OCI-LY7 (cell line): ENCODE measurements at regions not wholly inside any gene's neighbourhood (a gene's known extent, or its start where the extent isn't known, plus 50 kb on each side); places are given as distances from the start of the nearest gene placed in this dataset.

Experiments used
- BruUV-seq: library from RNA; stranded (reverse); fragments of 400-500 nt; replicated peaks from 2 replicates; lab custom pipeline; 2021; lab: Mats Ljungman, UMichigan
- CTCF ChIA-PET: fragments of 300-600 bp; sonication (Branson Sonifier 250); formaldehyde crosslinking; loops from one replicate; lab custom pipeline; 2022; ENCODE audit warnings: antibody characterized with exemption; ENCODE audit not compliant: unreplicated experiment; lab: Charles Lee
- POLR2A ChIA-PET: fragments of 300-600 bp; sonication (Branson Sonifier 250); formaldehyde crosslinking; loops from one replicate; lab custom pipeline; 2022; ENCODE audit warnings: antibody characterized with exemption; lab: Charles Lee
- DNase-seq: peaks from one replicate; pipeline ENCODE4 v3.0.0-alpha.2; 2015; ENCODE audit warnings: low spot score
- H2AFZ ChIP-seq: fragments of 200-600 bp; sonication (generic), shearing (Covaris generic); 2 replicates; pipeline ENCODE4 v1.6.1; 2014; ENCODE audit warnings: mild to moderate bottlenecking, antibody characterized with exemption, low read length, moderate library complexity
- H3K27ac ChIP-seq: fragments of 200-600 bp; sonication (generic); 2 replicates; pipeline ENCODE4 v1.5.1; 2014; ENCODE audit warnings: mixed run types, low read depth, mild to moderate bottlenecking, moderate library complexity, low read length, inconsistent platforms; ENCODE audit not compliant: poor library complexity, severe bottlenecking
- H3K36me3 ChIP-seq: fragments of 200-600 bp; sonication (generic); 2 replicates; pipeline ENCODE4 v1.6.1; 2014; ENCODE audit warnings: mild to moderate bottlenecking, antibody characterized with exemption, low read length, moderate library complexity, mixed read lengths; ENCODE audit not compliant: insufficient read depth
- H3K4me1 ChIP-seq: fragments of 200-600 bp; sonication (generic); 2 replicates; pipeline ENCODE4 v1.5.1; 2014; ENCODE audit warnings: mild to moderate bottlenecking, low read length; ENCODE audit not compliant: insufficient read depth, poor library complexity, severe bottlenecking
- H3K4me2 ChIP-seq: fragments of 200-600 bp; sonication (generic); 2 replicates; pipeline ENCODE4 v1.6.1; 2014; ENCODE audit warnings: mild to moderate bottlenecking, low read length
- H3K4me3 ChIP-seq: fragments of 200-600 bp; sonication (generic); 2 replicates; pipeline ENCODE4 v1.5.1; 2014; ENCODE audit warnings: mild to moderate bottlenecking, low read depth, low read length; ENCODE audit not compliant: poor library complexity, severe bottlenecking
- H3K79me2 ChIP-seq: fragments of 200-600 bp; sonication (generic); 2 replicates; pipeline ENCODE4 v1.6.1; 2016; ENCODE audit warnings: low read depth, mild to moderate bottlenecking, low read length, moderate library complexity, mixed read lengths; ENCODE audit not compliant: insufficient read depth
- H3K9me2 ChIP-seq: fragments of 200-600 bp; sonication (generic); 2 replicates; pipeline ENCODE4 v1.6.1; 2016; ENCODE audit warnings: mild to moderate bottlenecking, low read length, mixed read lengths; ENCODE audit not compliant: insufficient read depth
- H3K9me3 ChIP-seq: fragments of 200-600 bp; sonication (generic); 2 replicates; pipeline ENCODE4 v1.6.1; 2014; ENCODE audit warnings: mild to moderate bottlenecking, mixed run types, low read length, mixed read lengths
- H4K20me1 ChIP-seq: fragments of 200-600 bp; sonication (generic); 2 replicates; pipeline ENCODE4 v1.6.1; 2014; ENCODE audit warnings: mild to moderate bottlenecking, antibody characterized with exemption, low read length, moderate library complexity, mixed read lengths; ENCODE audit not compliant: insufficient read depth
- EZH2phosphoT487 ChIP-seq: fragments of 200-600 bp; sonication (generic); IDR thresholded peaks from 2 replicates; pipeline ENCODE4 v1.6.1; 2018; ENCODE audit warnings: low read depth, borderline replicate concordance, mild to moderate bottlenecking, mixed run types, antibody characterized with exemption, low read length, moderate library complexity, mixed read lengths
- intact Hi-C: fragments of 100-400 bp; cut with micrococcal nuclease; formaldehyde crosslinking; loops from one replicate; pipeline ENCODE4 v1.10.0; 2022; ENCODE audit not compliant: unreplicated experiment
- TF ChIP-seq, protein P1 (sequence below): fragments of 200-600 bp; sonication (generic); conservative IDR thresholded peaks from 2 replicates; pipeline ENCODE4 v1.5.1; 2014; ENCODE audit warnings: mild to moderate bottlenecking, antibody characterized with exemption, low read length, moderate library complexity, mixed read lengths

GRCh38 chr7:69489533-69489932 lies 108.7 kb upstream of the AUTS2 start:
- Histone ChIP-seq H3K4me2 (no peak overlapping the region), H3K9me3 (no peaks in the 10 kb centered on the region), H3K27ac (no peak overlapping the region), H3K79me2 (no peaks in the 10 kb centered on the region), H3K9me2 (no peaks in the 10 kb centered on the region), H3K36me3 (no peaks in the 10 kb centered on the region), H4K20me1 (no peaks in the 10 kb centered on the region), H3K4me3 (no peak overlapping the region), H3K4me1 (peaks cover 27% of the 10 kb centered on the region), H2AFZ (no peak overlapping the region)
- DNase-seq = no peak
- BruUV-seq = no TSS peak
- intact Hi-C loops = no loop called here
- CTCF ChIA-PET = no interaction called here
- TF ChIP-seq, protein P1, sequence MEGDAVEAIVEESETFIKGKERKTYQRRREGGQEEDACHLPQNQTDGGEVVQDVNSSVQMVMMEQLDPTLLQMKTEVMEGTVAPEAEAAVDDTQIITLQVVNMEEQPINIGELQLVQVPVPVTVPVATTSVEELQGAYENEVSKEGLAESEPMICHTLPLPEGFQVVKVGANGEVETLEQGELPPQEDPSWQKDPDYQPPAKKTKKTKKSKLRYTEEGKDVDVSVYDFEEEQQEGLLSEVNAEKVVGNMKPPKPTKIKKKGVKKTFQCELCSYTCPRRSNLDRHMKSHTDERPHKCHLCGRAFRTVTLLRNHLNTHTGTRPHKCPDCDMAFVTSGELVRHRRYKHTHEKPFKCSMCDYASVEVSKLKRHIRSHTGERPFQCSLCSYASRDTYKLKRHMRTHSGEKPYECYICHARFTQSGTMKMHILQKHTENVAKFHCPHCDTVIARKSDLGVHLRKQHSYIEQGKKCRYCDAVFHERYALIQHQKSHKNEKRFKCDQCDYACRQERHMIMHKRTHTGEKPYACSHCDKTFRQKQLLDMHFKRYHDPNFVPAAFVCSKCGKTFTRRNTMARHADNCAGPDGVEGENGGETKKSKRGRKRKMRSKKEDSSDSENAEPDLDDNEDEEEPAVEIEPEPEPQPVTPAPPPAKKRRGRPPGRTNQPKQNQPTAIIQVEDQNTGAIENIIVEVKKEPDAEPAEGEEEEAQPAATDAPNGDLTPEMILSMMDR = no peak
- no peak for TF ChIP-seq EZH2phosphoT487
- POLR2A ChIA-PET = interaction anchor here (0.6 to 1.0 kb wide), 4 partner anchors 15 to 300 kb away, joined by 3 to 6 read pairs (median 4); no protein-coding TSS in a partner anchor

DNA sequence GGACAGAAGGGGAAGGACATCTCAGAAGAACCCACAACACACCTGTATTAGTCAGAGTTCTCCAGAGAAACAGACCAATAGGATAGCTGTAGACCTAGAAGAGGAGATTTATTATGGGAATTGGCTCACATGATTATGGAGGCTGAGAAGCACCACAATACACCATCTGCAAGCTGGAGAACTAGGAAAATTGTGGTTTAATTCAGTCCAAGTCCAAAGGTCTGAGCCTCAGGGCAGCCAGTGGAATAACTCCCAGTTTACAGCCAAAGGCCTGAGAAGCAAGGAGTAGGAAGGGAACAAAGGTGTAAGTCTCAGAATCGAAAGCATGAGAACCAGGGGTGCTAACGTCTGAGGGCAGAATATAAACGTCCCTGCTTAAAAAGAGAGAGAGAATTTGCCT lies 99.6 kb upstream of the AUTS2 start:
- CTCF ChIA-PET = no interaction called here
- no TSS peak for BruUV-seq

DNA sequence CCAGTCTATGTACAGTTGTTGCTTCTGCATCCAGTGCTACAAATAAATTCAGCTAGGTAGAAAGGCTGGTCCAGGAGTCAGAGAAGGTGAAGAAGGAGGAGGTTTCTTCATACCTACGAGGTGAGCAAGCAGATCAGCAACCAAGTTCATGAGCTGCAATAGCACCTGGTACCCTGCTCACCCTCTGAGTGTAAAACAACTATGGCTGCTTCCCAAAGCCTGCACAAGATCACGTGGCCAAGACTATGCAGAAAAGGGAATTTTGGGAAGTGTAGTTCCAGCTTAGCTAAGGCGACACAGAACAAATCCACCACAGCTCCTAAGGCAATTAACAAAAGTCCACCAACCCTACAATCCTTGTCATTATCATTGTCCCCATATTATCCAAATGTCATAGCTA lies 95.9 kb upstream of the AUTS2 start:
- Histone ChIP-seq H3K36me3 (peaks cover 3% of the 10 kb centered on the region; the same call in 1 of the 2 replicates), H3K27ac (no peak overlapping the region), H3K4me3 (no peak overlapping the region), H4K20me1 (no peaks in the 10 kb centered on the region), H3K9me2 (no peaks in the 10 kb centered on the region), H3K79me2 (no peaks in the 10 kb centered on the region), H3K4me2 (no peak overlapping the region), H3K4me1 (peaks cover 18% of the 10 kb centered on the region), H2AFZ (peak overlapping the region; percentile 1; the same call in 1 of the 2 replicates), H3K9me3 (peaks cover 33% of the 10 kb centered on the region)
- no TSS peak for BruUV-seq
- TF ChIP-seq EZH2phosphoT487 = no peak
- POLR2A ChIA-PET = interaction anchor here (0.6 to 1.0 kb wide), 3 partner anchors 8 to 277 kb away, joined by 3 to 5 read pairs (median 4); no protein-coding TSS in a partner anchor
- DNase-seq = no peak
- intact Hi-C loops = no loop called here
- CTCF ChIA-PET = no interaction called here

More for the DNA sequence above, 99.6 kb upstream of the AUTS2 start:
- H3K9me3 ChIP-seq = peaks cover 33% of the 10 kb centered on the region
- no peaks in the 10 kb centered on the region for H3K79me2 ChIP-seq
- no peak overlapping the region for H2AFZ ChIP-seq
- peaks cover 41% of the 10 kb centered on the region for H3K4me1 ChIP-seq
- intact Hi-C loops = no loop called here
- DNase-seq = no peak
- no peak overlapping the region for H3K4me2 ChIP-seq
- peaks cover 3% of the 10 kb centered on the region; the same call in 1 of the 2 replicates for H3K36me3 ChIP-seq
- H3K4me3 ChIP-seq = no peak overlapping the region
- H3K27ac ChIP-seq = no peak overlapping the region
- POLR2A ChIA-PET = no interaction called here
- no peak for TF ChIP-seq EZH2phosphoT487
- TF ChIP-seq, protein P1 = no peak
- H4K20me1 ChIP-seq = no peaks in the 10 kb centered on the region
- no peaks in the 10 kb centered on the region for H3K9me2 ChIP-seq
